Fibroblast of lung (primary cell): ENCODE measurements at regions not wholly inside any gene's neighbourhood (a gene's known extent, or its start where the extent isn't known, plus 50 kb on each side); places are given as distances from the start of the nearest gene placed in this dataset.

Experiments used
- DNase-seq, 2 donors: peaks; one replicate each; pipeline versions ENCODE4 v3.0.0 to v3.0.0-alpha.2; 2010; ENCODE audit warnings: low read depth in 2 of 2
- H2AFZ ChIP-seq: 2 replicates; pipeline ENCODE4 v1.5.1; 2012; ENCODE audit warnings: low read length, control low read depth, inconsistent platforms
- H3K27ac ChIP-seq: 2 replicates; pipeline ENCODE4 v1.5.1; 2011; ENCODE audit warnings: low read length, control low read depth; ENCODE audit not compliant: insufficient read depth
- H3K27me3 ChIP-seq: 2 replicates; pipeline ENCODE4 v1.5.1; 2011; ENCODE audit warnings: mild to moderate bottlenecking, low read length; ENCODE audit not compliant: control insufficient read depth, insufficient read depth
- H3K36me3 ChIP-seq: 2 replicates; pipeline ENCODE4 v1.5.1; 2011; ENCODE audit warnings: low read length; ENCODE audit not compliant: control insufficient read depth, insufficient read depth
- H3K4me1 ChIP-seq: 2 replicates; pipeline ENCODE4 v1.5.1; 2011; ENCODE audit warnings: low read length; ENCODE audit not compliant: control insufficient read depth, insufficient read depth; ENCODE audit errors: extremely low read depth
- H3K4me2 ChIP-seq: 2 replicates; pipeline ENCODE4 v1.5.1; 2011; ENCODE audit warnings: low read length, control low read depth; ENCODE audit not compliant: insufficient read depth; ENCODE audit errors: extremely low read depth
- H3K4me3 ChIP-seq, 4 experiments: fragments of 200-600 bp in 1 of 4; sonication (generic) in 1 of 4; replicated peaks in 1 of 4; 2 replicates each; pipeline ENCODE4 v1.5.1; 2011 to 2016; ENCODE audit warnings: low read length in 4 of 4, low read depth in 3 of 4, mild to moderate bottlenecking in 3 of 4, control low read depth in 2 of 4, inconsistent platforms in 1 of 4, mixed read lengths in 1 of 4; ENCODE audit not compliant: insufficient read depth in 1 of 4; ENCODE audit errors: control extremely low read depth in 1 of 4
- H3K79me2 ChIP-seq: 2 replicates; pipeline ENCODE4 v1.5.1; 2012; ENCODE audit warnings: mild to moderate bottlenecking, low read length, inconsistent platforms; ENCODE audit not compliant: control insufficient read depth, insufficient read depth
- H3K9ac ChIP-seq: 2 replicates; pipeline ENCODE4 v1.5.1; 2011; ENCODE audit warnings: mild to moderate bottlenecking, low read length, control low read depth; ENCODE audit not compliant: insufficient read depth
- H3K9me3 ChIP-seq: 2 replicates; pipeline ENCODE4 v1.5.1; 2012; ENCODE audit warnings: low read depth, low read length; ENCODE audit not compliant: control insufficient read depth, insufficient read depth
- H4K20me1 ChIP-seq: 2 replicates; pipeline ENCODE4 v1.5.1; 2011; ENCODE audit warnings: low read length; ENCODE audit not compliant: control insufficient read depth, insufficient read depth; ENCODE audit errors: extremely low read depth
- CTCF ChIP-seq, 2 donors: IDR thresholded peaks in 1 of 2; conservative IDR thresholded peaks in 1 of 2; 1 replicate in 1 of 2; 2 replicates in 1 of 2; pipeline ENCODE4 v1.5.1; 2011 to 2012; ENCODE audit warnings: low read length in 2 of 2, control low read depth in 1 of 2, inconsistent platforms in 1 of 2, low read depth in 1 of 2, mild to moderate bottlenecking in 1 of 2
- EZH2 ChIP-seq: IDR thresholded peaks from 2 replicates; pipeline ENCODE4 v1.5.1; 2012; ENCODE audit warnings: low read length, control low read depth, mild to moderate bottlenecking; ENCODE audit errors: missing control alignments

- DNase-seq = no peak
- no peaks in the 10 kb centered on the region for H3K4me1 ChIP-seq
- no peaks in the 10 kb centered on the region for H3K27me3 ChIP-seq
- H4K20me1 ChIP-seq = no peaks in the 10 kb centered on the region
- H2AFZ ChIP-seq = no peak overlapping the region
- H3K4me3 ChIP-seq = no peak overlapping the region
- H3K9me3 ChIP-seq = no peaks in the 10 kb centered on the region
- no peak for TF ChIP-seq CTCF (conservative IDR thresholded peaks at IDR 0.05 in 1 of 2, IDR thresholded peaks at IDR 0.05 in 1 of 2; ENCODE audit: low read depth in 1 of 2, low read length in 2 of 2)
- no peak overlapping the region for H3K4me2 ChIP-seq
- no peaks in the 10 kb centered on the region for H3K79me2 ChIP-seq
- no peaks in the 10 kb centered on the region for H3K36me3 ChIP-seq
- no peak overlapping the region for H3K9ac ChIP-seq
- H3K27ac ChIP-seq = no peak overlapping the region
Observed at GRCh38 chr12:4203772-4204376, 69.7 kb upstream of the CCND2 start.

GRCh38 chr12:4202918-4203317, 70.6 kb upstream of the CCND2 start:
- H2AFZ ChIP-seq = no peak overlapping the region
- H3K27ac ChIP-seq = no peak overlapping the region
- TF ChIP-seq CTCF (conservative IDR thresholded peaks at IDR 0.05 in 1 of 2, IDR thresholded peaks at IDR 0.05 in 1 of 2; ENCODE audit: low read depth in 1 of 2, low read length in 2 of 2) = no peak
- no peak for DNase-seq
- H3K27me3 ChIP-seq = no peaks in the 10 kb centered on the region
- H3K36me3 ChIP-seq = no peaks in the 10 kb centered on the region
- H3K4me1 ChIP-seq = no peaks in the 10 kb centered on the region
- H3K79me2 ChIP-seq = no peaks in the 10 kb centered on the region
- no peaks in the 10 kb centered on the region for H4K20me1 ChIP-seq
- no peak overlapping the region for H3K9ac ChIP-seq
- H3K4me2 ChIP-seq = no peak overlapping the region
- no peaks in the 10 kb centered on the region for H3K9me3 ChIP-seq
- no peak overlapping the region for H3K4me3 ChIP-seq

- no peaks in the 10 kb centered on the region for H3K27me3 ChIP-seq
- TF ChIP-seq EZH2 (no peak), CTCF (conservative IDR thresholded peaks at IDR 0.05 in 1 of 2, IDR thresholded peaks at IDR 0.05 in 1 of 2; ENCODE audit: low read depth in 1 of 2, low read length in 2 of 2) (no peak)
- DNase-seq = no peak
Observed at GRCh38 chr12:4202487-4202886, 71.1 kb upstream of the CCND2 start.

More at GRCh38 chr12:4202487-4202886, 71.1 kb upstream of the CCND2 start:
- no peak overlapping the region for H3K27ac ChIP-seq
- H3K4me1 ChIP-seq = no peaks in the 10 kb centered on the region
- no peaks in the 10 kb centered on the region for H3K79me2 ChIP-seq
- H3K4me3 ChIP-seq = no peak overlapping the region
- no peak overlapping the region for H3K9ac ChIP-seq
- H3K9me3 ChIP-seq = no peaks in the 10 kb centered on the region
- H3K4me2 ChIP-seq = no peak overlapping the region
- no peak overlapping the region for H2AFZ ChIP-seq
- H4K20me1 ChIP-seq = no peaks in the 10 kb centered on the region
- H3K36me3 ChIP-seq = no peaks in the 10 kb centered on the region
